IMR-90 (cell line): ENCODE measurements at regions not wholly inside any gene's neighbourhood (a gene's known extent, or its start where the extent isn't known, plus 50 kb on each side); places are given as distances from the start of the nearest gene placed in this dataset.

Experiments used
- ATAC-seq: fragments of 200-7000 bp; cut with Tn5 transposase; 2 replicates; pipeline ENCODE4 v1.9.1; 2020; ENCODE audit warnings: low read depth, mild to moderate bottlenecking, moderate library complexity
- BruUV-seq: library from RNA; stranded (reverse); fragments of 400-500 nt; replicated peaks from 2 replicates; lab custom pipeline; 2021; lab: Mats Ljungman, UMichigan
- CTCF ChIA-PET: fragments of 300-600 bp; formaldehyde crosslinking; extraction: SDS; loops from one replicate; lab custom pipeline; 2021; ENCODE audit warnings: antibody characterized with exemption; lab: Yijun Ruan, JAX
- POLR2A ChIA-PET: fragments of 300-600 bp; sonication (Branson Sonifier 250); formaldehyde crosslinking; loops from one replicate; lab custom pipeline; 2022; ENCODE audit warnings: antibody characterized with exemption; ENCODE audit not compliant: unreplicated experiment; lab: Charles Lee
- DNase-seq: peaks from one replicate; pipeline ENCODE4 v3.0.0; 2013
- H2AFZ ChIP-seq: replicated peaks from 2 replicates; pipeline ENCODE3; 2013; ENCODE audit warnings: low read length, mild to moderate bottlenecking; ENCODE audit not compliant: poor library complexity
- H2AK5ac ChIP-seq: 2 replicates; pipeline ENCODE4 v1.6.1; 2013; ENCODE audit warnings: low read depth, low read length, inconsistent platforms
- H2AK9ac ChIP-seq: replicated peaks from 2 replicates; pipeline ENCODE3; 2013; ENCODE audit warnings: mild to moderate bottlenecking, low read depth, low read length, moderate library complexity; ENCODE audit not compliant: poor library complexity
- H2BK120ac ChIP-seq: 2 replicates; pipeline ENCODE4 v1.6.1; 2013; ENCODE audit warnings: low read depth, low read length, inconsistent platforms
- H2BK15ac ChIP-seq: 3 replicates; pipeline ENCODE4 v1.6.1; 2013; ENCODE audit warnings: low read depth, low read length, inconsistent platforms
- H2BK20ac ChIP-seq: 2 replicates; pipeline ENCODE4 v1.6.1; 2013; ENCODE audit warnings: low read depth, mild to moderate bottlenecking, inconsistent platforms, low read length, moderate library complexity
- H2BK5ac ChIP-seq: 2 replicates; pipeline ENCODE4 v1.6.1; 2013; ENCODE audit warnings: mild to moderate bottlenecking, low read depth, low read length, inconsistent platforms; ENCODE audit not compliant: poor library complexity, severe bottlenecking
- H3K14ac ChIP-seq: replicated peaks from 2 replicates; pipeline ENCODE4 v1.6.1; 2013; ENCODE audit warnings: low read depth, low read length, inconsistent platforms
- H3K18ac ChIP-seq: 2 replicates; pipeline ENCODE4 v1.6.1; 2013; ENCODE audit warnings: low read depth, low read length, control low read depth
- H3K23ac ChIP-seq: 2 replicates; pipeline ENCODE4 v1.6.1; 2013; ENCODE audit warnings: low read depth, low read length, inconsistent platforms
- H3K27ac ChIP-seq: 2 replicates; pipeline ENCODE4 v1.5.1; 2013; ENCODE audit warnings: mild to moderate bottlenecking, control low read depth, low read length; ENCODE audit not compliant: insufficient read depth
- H3K27me3 ChIP-seq: 2 replicates; pipeline ENCODE4 v1.6.1; 2013; ENCODE audit warnings: low read length; ENCODE audit not compliant: control insufficient read depth, insufficient read depth
- H3K36me3 ChIP-seq: 2 replicates; pipeline ENCODE4 v1.6.1; 2013; ENCODE audit warnings: low read length, mixed read lengths; ENCODE audit not compliant: control insufficient read depth, insufficient read depth
- H3K4ac ChIP-seq: 2 replicates; pipeline ENCODE4 v1.6.1; 2013; ENCODE audit warnings: low read depth, low read length, inconsistent platforms
- H3K4me1 ChIP-seq: 2 replicates; pipeline ENCODE4 v1.6.1; 2013; ENCODE audit warnings: low read length, mixed read lengths; ENCODE audit not compliant: control insufficient read depth, insufficient read depth
- H3K4me2 ChIP-seq: 2 replicates; pipeline ENCODE4 v1.6.1; 2013; ENCODE audit warnings: low read depth, mild to moderate bottlenecking, control low read depth, low read length, moderate library complexity
- H3K4me3 ChIP-seq: 2 replicates; pipeline ENCODE4 v1.5.1; 2013; ENCODE audit warnings: low read depth, mild to moderate bottlenecking, control low read depth, low read length, moderate library complexity; ENCODE audit not compliant: insufficient read depth
- H3K56ac ChIP-seq: 2 replicates; pipeline ENCODE4 v1.6.1; 2013; ENCODE audit warnings: low read length, inconsistent platforms; ENCODE audit not compliant: insufficient read depth; ENCODE audit errors: extremely low read depth
- H3K79me1 ChIP-seq, 2 experiments: 2 replicates each; pipeline ENCODE4 v1.6.1; 2013; ENCODE audit warnings: low read length in 2 of 2, inconsistent platforms in 1 of 2, low read depth in 1 of 2
- H3K9ac ChIP-seq: 2 replicates; pipeline ENCODE4 v1.6.1; 2013; ENCODE audit warnings: low read depth, low read length, control low read depth
- H3K9me1 ChIP-seq: 2 replicates; pipeline ENCODE4 v1.6.1; 2013; ENCODE audit warnings: low read length, inconsistent platforms; ENCODE audit not compliant: insufficient read depth
- H3K9me3 ChIP-seq: 2 replicates; pipeline ENCODE4 v1.6.1; 2013; ENCODE audit warnings: low read length; ENCODE audit not compliant: control insufficient read depth, insufficient read depth
- H4K20me1 ChIP-seq: 2 replicates; pipeline ENCODE4 v1.6.1; 2013; ENCODE audit warnings: low read length, inconsistent platforms; ENCODE audit not compliant: insufficient read depth
- H4K5ac ChIP-seq: 2 replicates; pipeline ENCODE4 v1.6.1; 2013; ENCODE audit warnings: mild to moderate bottlenecking, low read depth, low read length, control low read depth
- H4K8ac ChIP-seq, 2 experiments: 2 replicates each; pipeline ENCODE4 v1.6.1; 2013; ENCODE audit warnings: low read depth in 2 of 2, low read length in 2 of 2, control low read depth in 1 of 2, inconsistent platforms in 1 of 2
- H4K91ac ChIP-seq: 2 replicates; pipeline ENCODE4 v1.6.1; 2013; ENCODE audit warnings: low read depth, low read length, inconsistent platforms; ENCODE audit not compliant: insufficient read depth
- BHLHE40 ChIP-seq: fragments of 150-350 bp; IDR thresholded peaks from 2 replicates; pipeline ENCODE4 v1.6.1; 2016; ENCODE audit warnings: mild to moderate bottlenecking, low read depth, low read length
- CEBPB ChIP-seq: IDR thresholded peaks from 2 replicates; pipeline ENCODE4 v1.6.1; 2012; ENCODE audit warnings: low read depth, low read length, improper control_type of control experiment
- CHD1 ChIP-seq: IDR thresholded peaks from 2 replicates; pipeline ENCODE4 v1.6.1; 2012; ENCODE audit warnings: low read depth, low read length, improper control_type of control experiment
- CTCF ChIP-seq: conservative IDR thresholded peaks from 2 replicates; pipeline ENCODE4 v1.5.1; 2012; ENCODE audit warnings: mild to moderate bottlenecking, low read depth, low read length, improper control_type of control experiment
- ELK1 ChIP-seq: fragments of 150-350 bp; IDR thresholded peaks from 2 replicates; pipeline ENCODE4 v1.6.1; 2016; ENCODE audit warnings: low read depth, mild to moderate bottlenecking, low read length, moderate library complexity, borderline replicate concordance
- FOS ChIP-seq: fragments of 150-350 bp; IDR thresholded peaks from 2 replicates; pipeline ENCODE4 v1.6.1; 2016; ENCODE audit warnings: low read depth, low read length
- MAFK ChIP-seq: IDR thresholded peaks from 2 replicates; pipeline ENCODE4 v1.6.1; 2012; ENCODE audit warnings: low read depth, low read length, improper control_type of control experiment
- MAZ ChIP-seq: IDR thresholded peaks from 2 replicates; pipeline ENCODE4 v1.6.1; 2012; ENCODE audit warnings: low read depth, mild to moderate bottlenecking, low read length, improper control_type of control experiment, moderate library complexity, borderline replicate concordance
- MXI1 ChIP-seq: IDR thresholded peaks from 2 replicates; pipeline ENCODE4 v1.6.1; 2012; ENCODE audit warnings: low read depth, mild to moderate bottlenecking, low read length, moderate library complexity, borderline replicate concordance
- NFE2L2 ChIP-seq: fragments of 150-350 bp; IDR thresholded peaks from 2 replicates; pipeline ENCODE4 v1.6.1; 2016; ENCODE audit warnings: low read depth, mild to moderate bottlenecking, low read length
- POLR2A ChIP-seq: IDR thresholded peaks from 2 replicates; pipeline ENCODE4 v1.6.1; 2012; ENCODE audit warnings: mild to moderate bottlenecking, low read depth, low read length
- RAD21 ChIP-seq: IDR thresholded peaks from 2 replicates; pipeline ENCODE4 v1.6.1; 2012; ENCODE audit warnings: low read length, improper control_type of control experiment
- RCOR1 ChIP-seq: IDR thresholded peaks from 2 replicates; pipeline ENCODE4 v1.6.1; 2012; ENCODE audit warnings: mild to moderate bottlenecking, low read length, improper control_type of control experiment; ENCODE audit not compliant: insufficient replicate concordance
- RFX5 ChIP-seq: IDR thresholded peaks from 2 replicates; pipeline ENCODE4 v1.8.0; 2012; ENCODE audit warnings: low read depth, mild to moderate bottlenecking, low read length, moderate library complexity
- SMC3 ChIP-seq: fragments of 150-350 bp; IDR thresholded peaks from 2 replicates; pipeline ENCODE4 v1.6.1; 2016; ENCODE audit warnings: low read depth, mild to moderate bottlenecking, antibody characterized with exemption, low read length, moderate library complexity
- USF2 ChIP-seq: fragments of 150-350 bp; IDR thresholded peaks from 2 replicates; pipeline ENCODE4 v1.6.1; 2017; ENCODE audit warnings: mild to moderate bottlenecking, antibody characterized with exemption, low read length, low read depth
- whole genome bisulfite sequencing, 2 experiments: methylation state at CpG; one replicate each; pipeline versions ENCODE4 v1.1.5 to v1.1.7; 2013; ENCODE audit warnings: missing lambda C conversion rate in 2 of 2; ENCODE audit not compliant: insufficient read length in 1 of 2; ENCODE audit errors: extremely low coverage in 2 of 2; 5-methylcytosine and 5-hydroxymethylcytosine counted together
- dilution Hi-C: fragments of 300-500 bp; cut with HindIII; formaldehyde crosslinking; loops from one replicate; pipeline ENCODE4 v1.14.3; 2018; ENCODE audit warnings: low sequenced_read_pairs; ENCODE audit not compliant: unreplicated experiment
- in situ Hi-C: fragments of 300-500 bp; cut with MboI; formaldehyde crosslinking; loops from 3 replicates; pipeline ENCODE4 v1.14.3; 2019; ENCODE audit warnings: low sequenced_read_pairs, inconsistent platforms, mixed read lengths
- intact Hi-C: fragments of 100-400 bp; cut with micrococcal nuclease; formaldehyde crosslinking; loops from 2 replicates; pipeline ENCODE4 v1.10.0; 2022

- Histone ChIP-seq H2BK120ac (no peak overlapping the region), H3K9ac (no peak overlapping the region), H2BK15ac (no peak overlapping the region), H4K5ac (no peak overlapping the region), H3K4ac (no peak overlapping the region), H3K4me2 (no peak overlapping the region), H3K23ac (no peak overlapping the region), H2BK5ac (no peak overlapping the region), H3K18ac (no peak overlapping the region), H3K9me3 (no peaks in the 10 kb centered on the region), H2AK9ac (no peak overlapping the region), H3K14ac (no peak overlapping the region), H3K4me3 (no peak overlapping the region), H4K20me1 (no peaks in the 10 kb centered on the region), H3K27ac (no peak overlapping the region), H3K79me1 (no peaks in the 10 kb centered on the region), H3K27me3 (no peaks in the 10 kb centered on the region; the same call in 1 of the 2 replicates), H2BK20ac (no peak overlapping the region), H4K91ac (no peak overlapping the region), H3K36me3 (no peaks in the 10 kb centered on the region), H3K56ac (no peak overlapping the region), H2AFZ (no peak overlapping the region), H2AK5ac (no peak overlapping the region), H3K4me1 (no peaks in the 10 kb centered on the region), H3K9me1 (no peaks in the 10 kb centered on the region), H4K8ac (no peak overlapping the region)
- POLR2A ChIA-PET: no interaction called here
- in situ Hi-C loops (no loop called here), intact Hi-C loops (no loop called here), dilution Hi-C loops (no loop called here)
- no peak for ATAC-seq
- CTCF ChIA-PET: interaction anchor here (0.6 kb wide), 2 partner anchors 206 to 1350 kb away, joined by 3 read pairs; no protein-coding TSS in a partner anchor
- peak; percentile 18 for DNase-seq
- no TSS peak for BruUV-seq
- WGBS, 2 experiments: no CpG with 5 or more reads among the region's 1 CpG
- no peak for TF ChIP-seq MAZ
- TF ChIP-seq CHD1: no peak
- no peak for TF ChIP-seq CTCF
- no peak for TF ChIP-seq MAFK
- no peak for TF ChIP-seq USF2
- TF ChIP-seq NFE2L2: no peak
- TF ChIP-seq RFX5: no peak
- no peak for TF ChIP-seq RCOR1
- TF ChIP-seq ELK1: no peak
- no peak for TF ChIP-seq SMC3
- no peak for TF ChIP-seq BHLHE40
- TF ChIP-seq POLR2A: no peak
- TF ChIP-seq MXI1: no peak
- TF ChIP-seq CEBPB: no peak
- TF ChIP-seq RAD21: no peak
- TF ChIP-seq FOS: no peak
Measured at GRCh38 chr1:221187174-221187573, 307.9 kb downstream of the HLX start.
